HG03060 (cell line): ENCODE measurements at regions not wholly inside any gene's neighbourhood (a gene's known extent, or its start where the extent isn't known, plus 50 kb on each side); places are given as distances from the start of the nearest gene placed in this dataset.

Experiments
- ATAC-seq: cut with Tn5 transposase; IDR thresholded peaks from one replicate; pipeline ENCODE4 v1.9.1; 2021; ENCODE audit warnings: low read depth, moderate number of reproducible peaks; ENCODE audit not compliant: unreplicated experiment

GRCh38 chr3:146692254-146692653, 87.1 kb upstream of the PLSCR5 start:
- no peak for ATAC-seq

- ATAC-seq: no peak
Measured at GRCh38 chr3:146685050-146685814, 80.1 kb upstream of the PLSCR5 start.

GRCh38 chr3:146682171-146682570, 77.0 kb upstream of the PLSCR5 start:
- no peak for ATAC-seq

- ATAC-seq: no peak
Measured at GRCh38 chr3:146680617-146681016, 75.5 kb upstream of the PLSCR5 start.

- no peak for ATAC-seq
Measured at GRCh38 chr3:146679995-146680394, 74.8 kb upstream of the PLSCR5 start.

DNA sequence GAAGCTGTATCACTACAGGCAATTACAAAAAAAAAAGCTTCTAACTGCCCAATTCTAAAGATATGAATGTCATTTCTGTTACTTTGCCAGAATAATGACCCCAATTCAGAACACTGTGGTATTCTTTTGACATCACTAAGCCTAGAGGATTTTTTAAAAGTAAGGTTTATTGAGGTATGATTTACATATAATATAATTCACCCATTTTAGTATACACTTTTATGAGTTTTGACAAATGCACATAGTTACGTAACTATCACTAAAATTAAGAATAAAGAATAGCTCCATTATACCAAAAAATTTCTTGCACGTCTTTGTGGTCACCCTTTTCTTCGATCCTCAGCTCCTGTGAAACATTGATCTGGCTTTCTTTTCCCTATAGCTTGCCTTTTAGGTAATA, 74.0 kb upstream of the PLSCR5 start:
- ATAC-seq: no peak

- ATAC-seq: no peak
Measured at GRCh38 chr3:146672941-146673340, 67.8 kb upstream of the PLSCR5 start.

GRCh38 chr3:146664403-146664802, 59.3 kb upstream of the PLSCR5 start:
- ATAC-seq: no peak

DNA sequence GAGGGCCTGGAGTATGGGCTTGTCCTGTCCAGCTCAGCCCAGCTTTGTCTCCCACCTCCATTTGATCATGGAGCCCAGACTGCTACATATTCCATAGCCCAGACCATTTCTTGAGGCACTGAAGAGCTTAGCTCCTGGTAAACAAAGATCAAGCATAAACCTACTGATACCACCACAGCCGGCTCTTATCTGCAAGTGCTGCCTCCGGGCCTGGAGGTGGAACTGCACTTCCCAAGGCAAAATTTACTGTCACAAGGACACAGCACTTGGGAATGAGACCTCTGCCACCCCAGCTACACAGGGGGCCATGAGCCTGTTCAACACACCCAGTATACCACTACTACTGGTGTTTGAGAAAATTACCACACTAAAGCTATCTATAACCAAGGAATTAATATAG, 53.7 kb upstream of the PLSCR5 start:
- ATAC-seq: no peak

DNA sequence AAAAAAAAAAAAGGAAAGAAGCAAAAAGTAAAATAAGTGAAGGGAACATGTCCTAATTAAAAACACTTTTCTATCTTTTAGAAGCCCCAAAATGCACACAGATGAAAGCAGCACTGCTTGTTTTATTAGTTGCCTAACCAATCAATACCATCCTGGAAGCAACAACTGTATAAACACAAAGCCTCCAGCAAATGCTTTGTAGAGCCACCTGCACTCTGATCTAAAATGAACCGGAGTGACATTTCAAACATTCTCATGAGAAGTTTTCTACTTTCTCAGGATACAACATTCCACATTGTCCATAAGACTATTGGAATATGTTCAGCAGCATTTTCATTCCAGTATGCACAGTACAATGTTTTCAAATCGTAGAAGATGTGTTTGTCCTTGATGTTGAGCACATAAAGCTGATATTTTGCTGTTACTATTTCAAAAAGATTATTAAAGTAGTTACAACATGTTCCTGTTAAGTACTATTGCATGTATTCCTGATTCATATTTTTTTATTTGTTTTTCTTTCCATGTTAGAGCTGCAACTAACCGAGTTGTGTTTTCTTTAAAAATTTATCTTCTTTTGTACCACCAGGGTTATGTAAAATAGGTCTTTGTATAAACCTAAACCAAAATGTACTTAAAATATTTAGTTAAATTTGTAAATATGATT, 50.3 kb upstream of the PLSCR5 start:
- no peak for ATAC-seq
